IMR-90 (cell line): ENCODE measurements at regions not wholly inside any gene's neighbourhood (a gene's known extent, or its start where the extent isn't known, plus 50 kb on each side); places are given as distances from the start of the nearest gene placed in this dataset.
A peak's percentile ranks its signal among the peaks of the same experiment; 100 is the strongest.

Experiments
- ATAC-seq: fragments of 200-7000 bp; cut with Tn5 transposase; 2 replicates; pipeline ENCODE4 v1.9.1; 2020; ENCODE audit warnings: low read depth, mild to moderate bottlenecking, moderate library complexity
- BruUV-seq: library from RNA; stranded (reverse); fragments of 400-500 nt; replicated peaks from 2 replicates; lab custom pipeline; 2021; lab: Mats Ljungman, UMichigan
- CTCF ChIA-PET: fragments of 300-600 bp; formaldehyde crosslinking; extraction: SDS; loops from one replicate; lab custom pipeline; 2021; ENCODE audit warnings: antibody characterized with exemption; lab: Yijun Ruan, JAX
- POLR2A ChIA-PET: fragments of 300-600 bp; sonication (Branson Sonifier 250); formaldehyde crosslinking; loops from one replicate; lab custom pipeline; 2022; ENCODE audit warnings: antibody characterized with exemption; ENCODE audit not compliant: unreplicated experiment; lab: Charles Lee
- DNase-seq: peaks from one replicate; pipeline ENCODE4 v3.0.0; 2013
- H2AFZ ChIP-seq: replicated peaks from 2 replicates; pipeline ENCODE3; 2013; ENCODE audit warnings: low read length, mild to moderate bottlenecking; ENCODE audit not compliant: poor library complexity
- H2AK5ac ChIP-seq: 2 replicates; pipeline ENCODE4 v1.6.1; 2013; ENCODE audit warnings: low read depth, low read length, inconsistent platforms
- H2AK9ac ChIP-seq: replicated peaks from 2 replicates; pipeline ENCODE3; 2013; ENCODE audit warnings: mild to moderate bottlenecking, low read depth, low read length, moderate library complexity; ENCODE audit not compliant: poor library complexity
- H2BK120ac ChIP-seq: 2 replicates; pipeline ENCODE4 v1.6.1; 2013; ENCODE audit warnings: low read depth, low read length, inconsistent platforms
- H2BK15ac ChIP-seq: 3 replicates; pipeline ENCODE4 v1.6.1; 2013; ENCODE audit warnings: low read depth, low read length, inconsistent platforms
- H2BK20ac ChIP-seq: 2 replicates; pipeline ENCODE4 v1.6.1; 2013; ENCODE audit warnings: low read depth, mild to moderate bottlenecking, inconsistent platforms, low read length, moderate library complexity
- H2BK5ac ChIP-seq: 2 replicates; pipeline ENCODE4 v1.6.1; 2013; ENCODE audit warnings: mild to moderate bottlenecking, low read depth, low read length, inconsistent platforms; ENCODE audit not compliant: poor library complexity, severe bottlenecking
- H3K14ac ChIP-seq: replicated peaks from 2 replicates; pipeline ENCODE4 v1.6.1; 2013; ENCODE audit warnings: low read depth, low read length, inconsistent platforms
- H3K18ac ChIP-seq: 2 replicates; pipeline ENCODE4 v1.6.1; 2013; ENCODE audit warnings: low read depth, low read length, control low read depth
- H3K23ac ChIP-seq: 2 replicates; pipeline ENCODE4 v1.6.1; 2013; ENCODE audit warnings: low read depth, low read length, inconsistent platforms
- H3K27ac ChIP-seq: 2 replicates; pipeline ENCODE4 v1.5.1; 2013; ENCODE audit warnings: mild to moderate bottlenecking, control low read depth, low read length; ENCODE audit not compliant: insufficient read depth
- H3K27me3 ChIP-seq: 2 replicates; pipeline ENCODE4 v1.6.1; 2013; ENCODE audit warnings: low read length; ENCODE audit not compliant: control insufficient read depth, insufficient read depth
- H3K36me3 ChIP-seq: 2 replicates; pipeline ENCODE4 v1.6.1; 2013; ENCODE audit warnings: low read length, mixed read lengths; ENCODE audit not compliant: control insufficient read depth, insufficient read depth
- H3K4ac ChIP-seq: 2 replicates; pipeline ENCODE4 v1.6.1; 2013; ENCODE audit warnings: low read depth, low read length, inconsistent platforms
- H3K4me1 ChIP-seq: 2 replicates; pipeline ENCODE4 v1.6.1; 2013; ENCODE audit warnings: low read length, mixed read lengths; ENCODE audit not compliant: control insufficient read depth, insufficient read depth
- H3K4me2 ChIP-seq: 2 replicates; pipeline ENCODE4 v1.6.1; 2013; ENCODE audit warnings: low read depth, mild to moderate bottlenecking, control low read depth, low read length, moderate library complexity
- H3K4me3 ChIP-seq: 2 replicates; pipeline ENCODE4 v1.5.1; 2013; ENCODE audit warnings: low read depth, mild to moderate bottlenecking, control low read depth, low read length, moderate library complexity; ENCODE audit not compliant: insufficient read depth
- H3K56ac ChIP-seq: 2 replicates; pipeline ENCODE4 v1.6.1; 2013; ENCODE audit warnings: low read length, inconsistent platforms; ENCODE audit not compliant: insufficient read depth; ENCODE audit errors: extremely low read depth
- H3K79me1 ChIP-seq, 2 experiments: 2 replicates each; pipeline ENCODE4 v1.6.1; 2013; ENCODE audit warnings: low read length in 2 of 2, inconsistent platforms in 1 of 2, low read depth in 1 of 2
- H3K9ac ChIP-seq: 2 replicates; pipeline ENCODE4 v1.6.1; 2013; ENCODE audit warnings: low read depth, low read length, control low read depth
- H3K9me1 ChIP-seq: 2 replicates; pipeline ENCODE4 v1.6.1; 2013; ENCODE audit warnings: low read length, inconsistent platforms; ENCODE audit not compliant: insufficient read depth
- H3K9me3 ChIP-seq: 2 replicates; pipeline ENCODE4 v1.6.1; 2013; ENCODE audit warnings: low read length; ENCODE audit not compliant: control insufficient read depth, insufficient read depth
- H4K20me1 ChIP-seq: 2 replicates; pipeline ENCODE4 v1.6.1; 2013; ENCODE audit warnings: low read length, inconsistent platforms; ENCODE audit not compliant: insufficient read depth
- H4K5ac ChIP-seq: 2 replicates; pipeline ENCODE4 v1.6.1; 2013; ENCODE audit warnings: mild to moderate bottlenecking, low read depth, low read length, control low read depth
- H4K8ac ChIP-seq, 2 experiments: 2 replicates each; pipeline ENCODE4 v1.6.1; 2013; ENCODE audit warnings: low read depth in 2 of 2, low read length in 2 of 2, control low read depth in 1 of 2, inconsistent platforms in 1 of 2
- H4K91ac ChIP-seq: 2 replicates; pipeline ENCODE4 v1.6.1; 2013; ENCODE audit warnings: low read depth, low read length, inconsistent platforms; ENCODE audit not compliant: insufficient read depth
- BHLHE40 ChIP-seq: fragments of 150-350 bp; IDR thresholded peaks from 2 replicates; pipeline ENCODE4 v1.6.1; 2016; ENCODE audit warnings: mild to moderate bottlenecking, low read depth, low read length
- CEBPB ChIP-seq: IDR thresholded peaks from 2 replicates; pipeline ENCODE4 v1.6.1; 2012; ENCODE audit warnings: low read depth, low read length, improper control_type of control experiment
- CHD1 ChIP-seq: IDR thresholded peaks from 2 replicates; pipeline ENCODE4 v1.6.1; 2012; ENCODE audit warnings: low read depth, low read length, improper control_type of control experiment
- FOS ChIP-seq: fragments of 150-350 bp; IDR thresholded peaks from 2 replicates; pipeline ENCODE4 v1.6.1; 2016; ENCODE audit warnings: low read depth, low read length
- MXI1 ChIP-seq: IDR thresholded peaks from 2 replicates; pipeline ENCODE4 v1.6.1; 2012; ENCODE audit warnings: low read depth, mild to moderate bottlenecking, low read length, moderate library complexity, borderline replicate concordance
- WGBS, 2 experiments: methylation state at CpG; one replicate each; pipeline versions ENCODE4 v1.1.5 to v1.1.7; 2013; ENCODE audit warnings: missing lambda C conversion rate in 2 of 2; ENCODE audit not compliant: insufficient read length in 1 of 2; ENCODE audit errors: extremely low coverage in 2 of 2; 5-methylcytosine and 5-hydroxymethylcytosine counted together
- dilution Hi-C: fragments of 300-500 bp; cut with HindIII; formaldehyde crosslinking; loops from one replicate; pipeline ENCODE4 v1.14.3; 2018; ENCODE audit warnings: low sequenced_read_pairs; ENCODE audit not compliant: unreplicated experiment
- in situ Hi-C: fragments of 300-500 bp; cut with MboI; formaldehyde crosslinking; loops from 3 replicates; pipeline ENCODE4 v1.14.3; 2019; ENCODE audit warnings: low sequenced_read_pairs, inconsistent platforms, mixed read lengths
- intact Hi-C: fragments of 100-400 bp; cut with micrococcal nuclease; formaldehyde crosslinking; loops from 2 replicates; pipeline ENCODE4 v1.10.0; 2022

GRCh38 chr5:166722939-166723338, 1568.5 kb upstream of the WWC1 start:
- H2BK15ac ChIP-seq = no peak overlapping the region
- ATAC-seq (no peak), DNase-seq (no peak)
- H2AK9ac ChIP-seq = no peak overlapping the region
- H3K9me3 ChIP-seq = peaks cover 14% of the 10 kb centered on the region; the same call in 1 of the 2 replicates
- intact Hi-C loops (no loop called here), in situ Hi-C loops (no loop called here), dilution Hi-C loops (no loop called here)
- ChIA-PET POLR2A (no interaction called here), CTCF (no interaction called here)
- no peaks in the 10 kb centered on the region for H4K20me1 ChIP-seq
- H3K4me1 ChIP-seq = no peaks in the 10 kb centered on the region
- no peak overlapping the region for H3K56ac ChIP-seq
- no peak overlapping the region for H3K9ac ChIP-seq
- no peak overlapping the region for H3K18ac ChIP-seq
- no peaks in the 10 kb centered on the region for H3K27me3 ChIP-seq
- TF ChIP-seq FOS (no peak), MXI1 (no peak), CHD1 (no peak), BHLHE40 (no peak), CEBPB (0 out of 2 replicates have a peak, but pooled peaks have one; percentile 2)
- H4K91ac ChIP-seq = no peak overlapping the region
- no peak overlapping the region for H3K4me3 ChIP-seq
- no peaks in the 10 kb centered on the region for H3K9me1 ChIP-seq
- H3K23ac ChIP-seq = no peak overlapping the region
- no peak overlapping the region for H3K4ac ChIP-seq
- H3K27ac ChIP-seq = no peak overlapping the region
- H2BK20ac ChIP-seq = no peak overlapping the region
- no peak overlapping the region for H2AFZ ChIP-seq
- no CpG with 5 or more reads among the region's 2 CpGs for WGBS, 2 experiments
- H3K4me2 ChIP-seq = no peak overlapping the region
- no TSS peak for BruUV-seq
- H2BK5ac ChIP-seq = no peak overlapping the region
- no peaks in the 10 kb centered on the region for H3K36me3 ChIP-seq
- no peak overlapping the region for H2AK5ac ChIP-seq
- no peak overlapping the region for H2BK120ac ChIP-seq
- H3K14ac ChIP-seq = no peak overlapping the region
- H4K5ac ChIP-seq = no peak overlapping the region
- no peak overlapping the region for H4K8ac ChIP-seq
- H3K79me1 ChIP-seq = no peaks in the 10 kb centered on the region
